Fibroblast of skin of abdomen (primary cell): ENCODE measurements at regions not wholly inside any gene's neighbourhood (a gene's known extent, or its start where the extent isn't known, plus 50 kb on each side); places are given as distances from the start of the nearest gene placed in this dataset.
A peak's percentile ranks its signal among the peaks of the same experiment; 100 is the strongest.

Experiments used
- DNase-seq: peaks from one replicate; pipeline ENCODE4 v3.0.0-alpha.2; 2013

GRCh38 chr14:61226015-61226654 lies 55.0 kb downstream of the TMEM30B start:
- DNase-seq = peak; percentile 85

GRCh38 chr14:61225344-61225743 lies 55.8 kb downstream of the TMEM30B start:
- DNase-seq = no peak

DNA sequence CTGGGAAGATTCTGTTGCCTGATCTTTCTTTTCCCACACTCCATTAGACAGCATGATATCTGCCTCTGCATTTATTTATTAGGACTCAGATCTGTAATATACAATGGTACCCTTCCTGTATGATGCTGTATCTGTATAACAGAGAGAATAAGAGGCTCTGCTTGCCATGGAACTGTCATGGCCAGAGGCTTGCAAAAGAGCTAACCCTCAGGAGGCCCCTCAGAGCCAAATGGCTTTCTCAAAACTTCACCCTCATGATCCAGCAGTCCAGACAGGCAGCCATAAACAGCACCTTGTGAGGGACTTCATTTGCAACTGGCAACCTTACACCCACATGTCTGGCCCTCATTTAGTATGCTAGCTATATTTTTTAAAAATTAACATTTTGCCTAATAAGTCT lies 57.6 kb downstream of the TMEM30B start:
- no peak for DNase-seq

DNA sequence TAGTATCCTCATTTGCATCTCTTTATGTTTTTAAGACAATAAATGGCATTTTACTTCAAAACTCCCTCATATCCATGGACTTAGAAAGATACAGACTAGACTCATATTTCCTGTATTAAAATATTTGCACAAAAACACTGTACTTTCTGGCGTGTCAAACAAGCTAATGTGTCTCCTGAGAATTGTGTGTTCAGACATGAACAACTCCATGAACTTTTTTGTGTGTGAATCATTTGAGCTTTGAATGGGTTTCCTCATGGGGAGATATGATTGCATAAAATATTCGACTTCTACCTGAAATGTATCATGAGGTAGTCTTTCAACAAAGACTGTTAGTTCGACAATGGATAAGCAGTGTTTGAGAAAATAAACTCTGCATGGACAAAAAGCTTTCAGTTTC lies 58.8 kb downstream of the TMEM30B start:
- peak; percentile 47 for DNase-seq

DNA sequence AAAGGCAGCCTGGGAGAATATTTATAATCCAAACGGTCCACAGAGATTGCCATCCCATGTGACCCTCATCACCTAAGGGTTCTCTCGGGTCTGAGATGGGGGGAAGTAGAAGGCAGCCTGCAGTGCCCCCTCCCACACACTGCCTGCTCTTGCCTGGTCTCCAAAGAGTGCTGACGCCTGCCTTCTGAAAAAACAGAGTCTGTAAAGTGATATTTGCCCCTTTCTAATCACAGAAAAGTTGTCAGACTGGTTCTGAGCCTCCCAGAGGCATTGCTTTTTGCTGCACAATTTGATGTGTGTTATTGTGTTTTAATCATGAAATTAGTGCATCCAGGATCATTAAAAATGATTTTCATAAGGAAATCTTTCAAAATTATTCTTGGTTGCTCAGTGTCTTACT lies 59.2 kb downstream of the TMEM30B start:
- DNase-seq = no peak

DNA sequence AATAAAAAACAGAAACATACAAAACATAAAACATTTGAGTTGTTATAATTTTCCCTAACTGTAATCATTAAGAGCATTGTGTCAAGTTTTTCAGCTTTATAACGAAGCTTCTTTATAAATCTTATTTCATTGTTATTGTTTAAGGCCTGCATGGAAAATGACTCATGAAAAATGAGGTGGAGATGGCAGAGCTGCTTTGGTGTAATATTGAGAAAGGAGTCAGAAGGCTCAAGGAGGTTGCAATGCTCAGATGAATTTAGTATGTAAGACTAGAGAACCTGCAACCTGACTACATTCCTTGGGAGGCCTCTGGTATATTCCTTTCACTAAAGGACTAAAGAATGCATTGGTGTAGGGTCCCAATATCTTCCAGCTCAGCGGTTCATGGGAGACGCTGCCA lies 61.5 kb downstream of the TMEM30B start:
- no peak for DNase-seq

GRCh38 chr14:61219256-61219655 lies 61.9 kb downstream of the TMEM30B start:
- DNase-seq = no peak

GRCh38 chr14:61218767-61219166 lies 62.4 kb downstream of the TMEM30B start:
- peak; percentile 56 for DNase-seq

DNA sequence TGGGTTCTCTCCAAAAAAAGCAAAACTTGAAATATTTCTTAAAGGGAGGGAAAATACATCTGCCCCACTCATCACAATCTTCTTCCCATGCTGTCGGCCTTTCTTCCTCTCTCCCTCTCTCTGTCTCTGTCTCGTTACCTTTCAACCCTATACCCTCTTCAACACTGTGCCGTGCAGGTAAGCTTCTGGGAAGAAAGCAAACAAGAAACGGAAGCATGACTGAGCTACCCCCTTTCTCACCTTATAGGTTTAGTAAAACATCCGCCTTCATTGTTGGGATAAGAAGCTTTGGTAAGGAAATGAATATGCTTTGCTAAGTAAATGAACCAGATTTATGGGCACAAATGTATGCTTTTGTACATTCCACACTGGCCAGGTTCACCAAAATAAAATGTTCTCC lies 63.0 kb downstream of the TMEM30B start:
- DNase-seq = no peak

GRCh38 chr14:61217516-61217915 lies 63.6 kb downstream of the TMEM30B start:
- no peak for DNase-seq

DNA sequence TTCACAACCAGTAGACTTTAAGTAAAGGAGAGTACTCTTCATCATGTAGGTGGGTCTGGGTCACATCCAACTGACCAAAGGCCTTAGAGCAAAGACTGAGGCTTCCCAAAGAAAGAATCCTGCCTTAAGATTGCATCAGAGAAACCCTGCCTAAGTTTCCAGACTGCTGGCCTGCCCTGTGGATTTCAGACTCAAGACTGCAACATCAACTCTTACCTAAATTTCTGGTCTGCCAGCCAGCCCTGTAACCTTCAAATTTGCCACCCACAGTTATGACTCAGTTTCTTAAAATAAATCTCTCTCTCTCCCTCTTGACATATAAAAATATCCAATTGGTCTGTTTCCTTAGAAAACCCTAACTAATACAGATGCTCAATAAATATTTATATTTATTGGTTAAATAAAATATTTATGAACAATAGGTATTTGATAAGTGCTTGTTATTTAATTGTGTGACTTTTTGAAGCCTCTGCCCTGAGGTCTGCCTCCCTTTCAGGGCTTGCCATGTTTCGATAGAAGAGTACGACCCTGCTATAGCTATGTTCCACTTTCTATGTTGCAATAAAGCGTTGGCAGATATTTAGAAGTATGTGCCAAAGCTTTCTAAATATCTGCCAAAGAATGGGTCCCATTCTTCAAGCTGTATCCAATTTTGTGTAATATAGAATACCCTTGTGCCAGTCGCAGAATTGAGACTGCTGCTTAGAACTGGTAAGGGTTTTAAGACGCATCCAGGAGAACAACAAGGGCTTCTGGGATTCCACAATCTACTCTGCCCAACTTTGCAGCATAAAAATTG lies 65.7 kb downstream of the TMEM30B start:
- DNase-seq = peak; percentile 24

- peak; percentile 59 for DNase-seq
Measured at GRCh38 chr14:61213920-61214319, 67.2 kb downstream of the TMEM30B start.

- peak; percentile 85 for DNase-seq
Measured at GRCh38 chr14:61213191-61213621, 67.9 kb downstream of the TMEM30B start.

- no peak for DNase-seq
Measured at GRCh38 chr14:61212546-61212945, 68.6 kb downstream of the TMEM30B start.

- no peak for DNase-seq
Measured at GRCh38 chr14:61211476-61212255, 69.5 kb downstream of the TMEM30B start.

GRCh38 chr14:61203081-61203753 lies 77.9 kb downstream of the TMEM30B start:
- no peak for DNase-seq

DNA sequence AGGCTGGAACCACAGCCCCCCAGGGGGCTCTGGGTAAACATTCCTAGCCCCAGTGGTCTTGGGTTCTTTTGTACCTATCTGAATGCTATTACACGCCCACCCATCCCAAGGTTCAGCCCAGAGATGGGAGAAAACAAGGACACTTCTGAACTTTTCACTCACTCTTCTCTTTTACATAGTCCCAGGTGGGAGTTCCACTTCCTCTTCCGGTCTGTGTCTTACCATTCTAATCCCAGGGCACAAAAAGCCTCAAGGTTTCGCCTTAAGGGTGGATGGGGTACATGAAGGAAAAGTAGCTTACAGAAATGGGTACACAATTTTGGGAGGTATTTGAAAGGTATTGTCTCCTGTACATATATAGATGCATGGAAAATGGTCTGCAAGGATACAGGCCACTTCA lies 79.0 kb downstream of the TMEM30B start:
- DNase-seq = no peak

DNA sequence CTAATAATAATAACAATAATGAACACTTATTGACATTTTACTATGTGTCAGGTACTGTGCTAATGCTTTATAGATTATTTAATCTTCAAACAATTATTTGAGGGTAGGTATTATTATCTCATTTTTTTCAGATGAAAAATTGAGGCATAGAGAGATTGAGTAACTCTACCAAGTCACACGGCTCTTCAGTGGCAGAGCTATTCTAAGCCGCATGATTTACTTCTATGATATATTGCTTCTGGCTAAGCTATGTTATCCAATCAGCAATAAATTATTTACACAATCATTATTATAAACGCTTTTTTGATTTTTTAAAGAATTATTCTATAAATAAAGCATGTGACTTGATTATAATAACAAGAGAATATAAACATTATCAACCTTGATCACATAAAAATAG lies 80.0 kb downstream of the TMEM30B start:
- no peak for DNase-seq

DNA sequence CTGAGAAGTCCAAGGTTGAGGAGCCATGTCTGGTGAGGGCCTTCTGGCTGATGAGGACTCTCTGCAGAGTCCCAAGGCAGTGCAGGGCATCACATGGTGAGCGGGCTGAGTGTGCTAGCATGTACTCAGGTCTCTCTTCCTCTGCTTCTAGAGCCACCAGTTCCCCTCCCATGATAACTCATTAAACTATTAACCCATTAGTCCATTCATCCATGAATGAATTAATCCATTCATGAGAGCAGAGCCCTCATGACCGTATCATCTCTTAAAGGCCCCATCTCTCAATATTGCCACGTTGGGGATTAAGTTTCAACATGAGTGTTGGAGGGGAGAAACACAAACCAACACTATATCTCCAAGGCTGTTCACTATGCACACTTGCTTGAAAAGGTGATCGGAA lies 83.7 kb downstream of the TMEM30B start:
- DNase-seq = no peak

GRCh38 chr14:61196792-61197191 lies 84.3 kb downstream of the TMEM30B start:
- DNase-seq = no peak

DNA sequence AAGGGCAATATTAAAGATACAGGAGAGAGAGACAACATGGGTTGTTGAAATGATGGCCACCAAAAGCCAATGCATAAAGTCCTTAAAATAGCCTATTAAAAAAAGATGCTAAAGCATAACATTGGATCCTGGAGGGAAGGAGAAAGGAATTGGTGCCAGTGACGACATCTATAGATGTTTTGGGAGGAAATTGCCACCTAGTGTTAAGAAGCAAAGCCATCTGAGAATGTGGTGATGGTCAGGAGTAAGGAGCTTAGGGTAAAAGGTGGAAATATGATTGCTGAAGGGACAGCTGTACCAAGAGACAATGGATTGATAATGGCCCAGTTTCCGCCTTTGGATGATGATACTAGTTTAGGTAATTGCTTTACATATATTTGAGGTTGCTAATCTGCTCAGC lies 85.1 kb downstream of the TMEM30B start:
- DNase-seq = no peak

DNA sequence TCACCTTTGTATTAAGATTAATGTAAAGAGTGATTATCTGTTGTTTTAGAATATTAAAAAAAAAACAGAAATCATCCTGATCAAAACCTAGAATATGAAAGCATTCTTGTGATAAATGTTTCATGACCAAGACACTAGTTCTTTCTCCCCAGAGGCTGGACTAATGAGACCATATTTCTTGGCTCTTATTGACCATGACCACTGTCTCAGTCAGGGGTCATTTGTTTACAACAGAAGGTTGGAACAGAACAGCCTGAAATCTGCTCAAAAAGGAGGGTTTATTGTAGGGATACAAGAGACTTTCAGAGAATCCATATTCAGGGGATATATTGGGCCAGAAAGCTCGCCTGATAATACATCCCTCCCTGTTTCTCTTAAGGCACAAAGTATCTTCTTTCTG lies 87.7 kb downstream of the TMEM30B start:
- no peak for DNase-seq

DNA sequence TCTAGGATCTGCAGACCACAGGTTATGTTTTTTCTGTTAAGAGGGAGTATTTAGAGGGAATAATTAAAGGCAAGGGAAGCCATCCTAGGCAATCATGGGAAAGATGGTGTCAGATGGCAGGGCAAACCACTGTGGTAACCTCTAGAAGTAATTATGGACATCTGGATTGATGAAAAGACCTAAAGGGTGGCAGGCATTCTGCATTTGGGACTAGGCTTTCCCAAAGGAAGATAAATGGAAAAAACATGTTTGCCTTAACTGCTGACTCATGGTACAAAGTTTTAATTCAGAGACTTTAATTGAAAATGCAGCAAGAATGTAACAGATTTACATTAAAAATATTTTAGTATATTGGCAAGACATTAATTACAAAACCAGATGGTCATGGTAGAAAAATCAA lies 88.1 kb downstream of the TMEM30B start:
- peak; percentile 84 for DNase-seq
